Neuronal stem cell (in vitro differentiated cells): ENCODE measurements at regions not wholly inside any gene's neighbourhood (a gene's known extent, or its start where the extent isn't known, plus 50 kb on each side); places are given as distances from the start of the nearest gene placed in this dataset.
"Not testable (repeated sequence)": the region's sequence is repeated elsewhere in the genome, so short reads cannot be mapped to it uniquely, and the experiment has no call there.

ENCODE experiments used
- DNase-seq: peaks from one replicate; pipeline ENCODE4 v3.0.0-alpha.2; 2013; ENCODE audit warnings: low spot score
- H2AFZ ChIP-seq: one replicate; pipeline ENCODE4 v1.6.1; 2013; ENCODE audit warnings: mild to moderate bottlenecking, low read length, inconsistent platforms
- H2AK5ac ChIP-seq: 2 replicates; pipeline ENCODE4 v1.6.1; 2013; ENCODE audit warnings: low read depth, mild to moderate bottlenecking, inconsistent platforms, low read length, moderate library complexity, mixed read lengths
- H2BK120ac ChIP-seq: 2 replicates; pipeline ENCODE4 v1.6.1; 2013; ENCODE audit warnings: low read depth, mild to moderate bottlenecking, inconsistent platforms, low read length, moderate library complexity, mixed read lengths
- H2BK12ac ChIP-seq: one replicate; pipeline ENCODE4 v1.6.1; 2013; ENCODE audit warnings: low read length, inconsistent platforms
- H2BK15ac ChIP-seq: 2 replicates; pipeline ENCODE4 v1.6.1; 2013; ENCODE audit warnings: mild to moderate bottlenecking, low read length, inconsistent platforms, mixed read lengths
- H2BK5ac ChIP-seq: one replicate; pipeline ENCODE4 v1.6.1; 2013; ENCODE audit warnings: inconsistent platforms, mild to moderate bottlenecking, low read length, moderate library complexity
- H3K14ac ChIP-seq: one replicate; pipeline ENCODE4 v1.6.1; 2013; ENCODE audit warnings: low read length, inconsistent platforms
- H3K18ac ChIP-seq: 2 replicates; pipeline ENCODE4 v1.6.1; 2013; ENCODE audit warnings: low read length, inconsistent platforms
- H3K23ac ChIP-seq: 2 replicates; pipeline ENCODE4 v1.6.1; 2013; ENCODE audit warnings: low read depth, mild to moderate bottlenecking, mixed read lengths, low read length, inconsistent platforms; ENCODE audit not compliant: poor library complexity
- H3K27ac ChIP-seq: replicated peaks from 3 replicates; pipeline ENCODE4 v1.5.1; 2013; ENCODE audit warnings: low read length, inconsistent platforms
- H3K27me3 ChIP-seq, 3 experiments: 2 replicates each; pipeline ENCODE4 v1.6.1; 2013; ENCODE audit warnings: low read length in 3 of 3, mild to moderate bottlenecking in 2 of 3, inconsistent platforms in 1 of 3, low read depth in 1 of 3, mixed read lengths in 1 of 3, moderate library complexity in 1 of 3; ENCODE audit not compliant: control insufficient read depth in 3 of 3, insufficient read depth in 3 of 3
- H3K36me3 ChIP-seq, 2 donors: replicated peaks in 1 of 2; 2 replicates each; pipeline ENCODE4 v1.6.1; 2013; ENCODE audit warnings: low read length in 2 of 2; ENCODE audit not compliant: control insufficient read depth in 2 of 2, insufficient read depth in 2 of 2
- H3K4ac ChIP-seq: 2 replicates; pipeline ENCODE4 v1.6.1; 2013; ENCODE audit warnings: inconsistent platforms, mild to moderate bottlenecking, low read length, moderate library complexity
- H3K4me1 ChIP-seq, 2 donors: 1 replicate in 1 of 2; 2 replicates in 1 of 2; pipeline ENCODE4 v1.6.1; 2013; ENCODE audit warnings: low read length in 2 of 2, low read depth in 1 of 2; ENCODE audit not compliant: control insufficient read depth in 2 of 2, insufficient read depth in 1 of 2
- H3K4me2 ChIP-seq: one replicate; pipeline ENCODE4 v1.6.1; 2013; ENCODE audit warnings: mild to moderate bottlenecking, low read length, inconsistent platforms; ENCODE audit not compliant: insufficient read depth, poor library complexity, severe bottlenecking
- H3K4me3 ChIP-seq, 2 donors: 2 replicates each; pipeline ENCODE4 v1.5.1; 2013; ENCODE audit warnings: low read length in 2 of 2, mild to moderate bottlenecking in 2 of 2, inconsistent platforms in 1 of 2, moderate library complexity in 1 of 2
- H3K79me1 ChIP-seq: one replicate; pipeline ENCODE4 v1.6.1; 2013; ENCODE audit warnings: low read depth, mild to moderate bottlenecking, inconsistent platforms, low read length, moderate library complexity
- H3K9ac ChIP-seq: one replicate; pipeline ENCODE4 v1.6.1; 2013; ENCODE audit warnings: mild to moderate bottlenecking, low read depth, low read length, inconsistent platforms; ENCODE audit not compliant: poor library complexity
- H3K9me3 ChIP-seq, 2 donors: replicated peaks in 1 of 2; 2 replicates each; pipeline versions ENCODE3 to v1.6.1; 2013; ENCODE audit warnings: low read length in 2 of 2, mild to moderate bottlenecking in 2 of 2, inconsistent platforms in 1 of 2, low read depth in 1 of 2, mixed read lengths in 1 of 2, moderate library complexity in 1 of 2; ENCODE audit not compliant: control insufficient read depth in 2 of 2, insufficient read depth in 1 of 2
- H4K8ac ChIP-seq: one replicate; pipeline ENCODE4 v1.6.1; 2013; ENCODE audit warnings: low read depth, mild to moderate bottlenecking, inconsistent platforms, low read length, moderate library complexity
- H4K91ac ChIP-seq: one replicate; pipeline ENCODE4 v1.6.1; 2013; ENCODE audit warnings: low read length, low read depth, mild to moderate bottlenecking, inconsistent platforms; ENCODE audit not compliant: poor library complexity
- WGBS, 2 donors: extraction: QIAGEN DNeasy Blood & Tissue Kit; methylation state at CpG; one replicate each; pipeline ENCODE4 v1.1.7; 2013; ENCODE audit warnings: missing lambda C conversion rate in 2 of 2, mixed read lengths in 1 of 2; ENCODE audit not compliant: insufficient read length in 2 of 2, insufficient replicate concordance in 1 of 2; ENCODE audit errors: extremely low coverage in 2 of 2; 5-methylcytosine and 5-hydroxymethylcytosine counted together

DNA sequence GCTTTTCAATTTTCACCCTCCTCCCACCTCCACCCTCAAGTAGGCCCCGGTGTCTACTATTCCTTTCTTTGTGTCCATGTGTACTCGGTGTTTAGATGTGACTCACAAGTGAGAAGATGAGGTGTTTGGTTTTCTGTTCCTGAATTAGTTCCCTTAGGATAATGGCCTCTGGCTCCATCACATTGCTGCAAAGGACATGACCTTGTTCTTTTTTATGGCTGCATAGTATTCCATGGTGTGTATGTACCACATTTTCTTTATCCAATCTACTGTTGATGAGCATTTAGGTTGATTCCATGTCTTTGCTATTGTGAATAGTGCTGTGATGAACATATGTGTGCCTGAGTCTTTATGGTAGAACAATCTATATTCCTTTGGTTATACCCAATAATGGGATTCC is 125.1 kb upstream of the RAB18 start:
- H3K27me3 ChIP-seq, H2BK5ac ChIP-seq: not testable (repeated sequence)
- no CpG with 5 or more reads among the region's 2 CpGs for WGBS, 2 donors

GRCh38 chr10:27373566-27374160 is 130.4 kb upstream of the RAB18 start:
- Histone ChIP-seq H2AK5ac (no peak overlapping the region), H3K9ac (no peak overlapping the region), H3K27ac (no peak overlapping the region), H2BK15ac (no peak overlapping the region), H3K14ac (no peak overlapping the region), H3K27me3 (no peaks in the 10 kb centered on the region), H3K18ac (no peak overlapping the region), H3K4ac (no peak overlapping the region), H3K4me1 (no peaks in the 10 kb centered on the region), H3K23ac (no peak overlapping the region), H3K4me2 (no peak overlapping the region), H3K79me1 (no peaks in the 10 kb centered on the region), H4K91ac (no peak overlapping the region), H2AFZ (no peak overlapping the region), H2BK120ac (no peak overlapping the region), H3K9me3 (no peaks in the 10 kb centered on the region), H4K8ac (no peak overlapping the region), H2BK12ac (no peak overlapping the region), H3K4me3 (no peak overlapping the region), H2BK5ac (no peak overlapping the region), H3K36me3 (no peaks in the 10 kb centered on the region)
- no peak for DNase-seq
- WGBS, 2 donors = no CpG with 5 or more reads among the region's 5 CpGs

More for the DNA sequence above, 125.1 kb upstream of the RAB18 start:
- not testable (repeated sequence) for H4K91ac ChIP-seq, H2BK12ac ChIP-seq, H3K27ac ChIP-seq, H3K9ac ChIP-seq, H3K23ac ChIP-seq, H3K36me3 ChIP-seq, DNase-seq, H3K79me1 ChIP-seq, H3K4me2 ChIP-seq, H3K9me3 ChIP-seq, H3K4me3 ChIP-seq, H2BK120ac ChIP-seq, H3K4ac ChIP-seq, H4K8ac ChIP-seq, H2AFZ ChIP-seq, H3K14ac ChIP-seq, H2BK15ac ChIP-seq, H3K18ac ChIP-seq, H2AK5ac ChIP-seq, H3K4me1 ChIP-seq

GRCh38 chr10:27372095-27372494 is 131.5 kb upstream of the ACBD5 start:
- Histone ChIP-seq H3K23ac (no peak overlapping the region), H3K27ac (no peak overlapping the region), H2BK5ac (no peak overlapping the region), H3K4me2 (no peak overlapping the region), H2BK120ac (no peak overlapping the region), H3K14ac (no peak overlapping the region), H2BK15ac (no peak overlapping the region), H2AK5ac (no peak overlapping the region), H3K4ac (no peak overlapping the region), H3K9ac (no peak overlapping the region), H2AFZ (no peak overlapping the region), H3K4me1 (no peaks in the 10 kb centered on the region), H3K79me1 (no peaks in the 10 kb centered on the region), H3K27me3 (no peaks in the 10 kb centered on the region), H4K91ac (no peak overlapping the region), H3K9me3 (no peaks in the 10 kb centered on the region), H3K36me3 (no peaks in the 10 kb centered on the region), H3K18ac (no peak overlapping the region), H2BK12ac (no peak overlapping the region), H3K4me3 (no peak overlapping the region), H4K8ac (no peak overlapping the region)
- DNase-seq = no peak
- no CpG with 5 or more reads among the region's 5 CpGs for WGBS, 2 donors

- not testable (repeated sequence) for H3K4ac ChIP-seq, H3K36me3 ChIP-seq, H3K18ac ChIP-seq, H3K4me3 ChIP-seq, H2BK120ac ChIP-seq, H3K27ac ChIP-seq, H2AK5ac ChIP-seq, H4K91ac ChIP-seq, H3K4me1 ChIP-seq, H3K23ac ChIP-seq, H4K8ac ChIP-seq, H2BK15ac ChIP-seq, H3K14ac ChIP-seq, H3K9me3 ChIP-seq, DNase-seq, H3K4me2 ChIP-seq, H3K27me3 ChIP-seq, H2AFZ ChIP-seq, H3K79me1 ChIP-seq, H3K9ac ChIP-seq, H2BK12ac ChIP-seq, H2BK5ac ChIP-seq
- no CpG with 5 or more reads among the region's 5 CpGs for WGBS, 2 donors
These were observed 130.8 kb upstream of the ACBD5 start for GRCh38 chr10:27371375-27371774.
